SH-SY5Y (cell line): ENCODE measurements at regions not wholly inside any gene's neighbourhood (a gene's known extent, or its start where the extent isn't known, plus 50 kb on each side); places are given as distances from the start of the nearest gene placed in this dataset.

ENCODE experiments used
- GATA2 ChIP-seq: IDR thresholded peaks from 2 replicates; pipeline ENCODE4 v1.6.1; 2011; ENCODE audit warnings: mild to moderate bottlenecking, low read depth, low read length
- GATA3 ChIP-seq: IDR thresholded peaks from 2 replicates; pipeline ENCODE4 v1.6.1; 2011; ENCODE audit warnings: low read depth, mild to moderate bottlenecking, low read length, moderate library complexity

- no peak for TF ChIP-seq GATA2
- TF ChIP-seq GATA3, result no peak
Observed at GRCh38 chr9:22992780-22993179, 546.2 kb downstream of the DMRTA1 start.
